H1 (cell line): ENCODE measurements at regions not wholly inside any gene's neighbourhood (a gene's known extent, or its start where the extent isn't known, plus 50 kb on each side); places are given as distances from the start of the nearest gene placed in this dataset.

Source experiments
- CTCF ChIA-PET: fragments of 300-600 bp; sonication (Branson Sonifier 250); formaldehyde crosslinking; loops from one replicate; lab custom pipeline; 2021; ENCODE audit not compliant: partially characterized antibody; lab: Charles Lee
- POLR2A ChIA-PET: fragments of 300-600 bp; sonication (Branson Sonifier 250); formaldehyde crosslinking; loops from one replicate; lab custom pipeline; 2021; ENCODE audit warnings: inconsistent platforms; ENCODE audit not compliant: partially characterized antibody; lab: Charles Lee
- DNase-seq, 2 experiments: peaks; one replicate each; pipeline versions ENCODE4 v3.0.0 to v3.0.0-alpha.2; 2010 to 2022; ENCODE audit warnings: low spot score in 2 of 2, low read depth in 1 of 2, mixed read lengths in 1 of 2
- FAIRE-seq: peaks from 2 replicates; lab custom pipeline; 2011; peaks lifted over from hg19 to GRCh38; lab: Jason Lieb, UNC
- H2AFZ ChIP-seq: 2 replicates; pipeline ENCODE4 v1.8.1; 2012; ENCODE audit warnings: low read length, inconsistent platforms
- H2AK5ac ChIP-seq: 2 replicates; pipeline ENCODE4 v1.6.1; 2013; ENCODE audit warnings: low read depth, low read length
- H2BK120ac ChIP-seq: replicated peaks from 2 replicates; pipeline ENCODE3; 2013; ENCODE audit warnings: low read depth, low read length, inconsistent platforms
- H2BK12ac ChIP-seq: 2 replicates; pipeline ENCODE4 v1.6.1; 2013; ENCODE audit warnings: low read depth, low read length
- H2BK15ac ChIP-seq: 2 replicates; pipeline ENCODE4 v1.6.1; 2013; ENCODE audit warnings: low read length
- H2BK20ac ChIP-seq: 2 replicates; pipeline ENCODE4 v1.6.1; 2013; ENCODE audit warnings: low read length
- H2BK5ac ChIP-seq: 2 replicates; pipeline ENCODE4 v1.6.1; 2013; ENCODE audit warnings: low read depth, low read length
- H3K14ac ChIP-seq: 2 replicates; pipeline ENCODE4 v1.6.1; 2013; ENCODE audit warnings: inconsistent platforms; ENCODE audit not compliant: insufficient read length
- H3K18ac ChIP-seq: 2 replicates; pipeline ENCODE4 v1.6.1; 2013; ENCODE audit warnings: low read length; ENCODE audit errors: extremely low read depth
- H3K23ac ChIP-seq: 2 replicates; pipeline ENCODE4 v1.6.1; 2013; ENCODE audit warnings: inconsistent platforms; ENCODE audit not compliant: insufficient read length
- H3K23me2 ChIP-seq: 2 replicates; pipeline ENCODE4 v1.6.1; 2013; ENCODE audit warnings: low read depth, low read length
- H3K27ac ChIP-seq: 2 replicates; pipeline ENCODE4 v1.6.1; 2011; ENCODE audit warnings: low read depth, low read length, inconsistent platforms
- H3K27me3 ChIP-seq, 4 experiments: replicated peaks in 1 of 4; 1 replicate in 1 of 4; 2 replicates in 3 of 4; pipeline versions ENCODE4 v1.6.1 to v1.8.1; 2011 to 2013; ENCODE audit warnings: low read length in 3 of 4, mild to moderate bottlenecking in 3 of 4, inconsistent platforms in 2 of 4, mixed read lengths in 2 of 4, moderate library complexity in 1 of 4; ENCODE audit not compliant: control insufficient read depth in 3 of 4, insufficient read depth in 3 of 4; ENCODE audit errors: extremely low read depth in 1 of 4
- H3K36me3 ChIP-seq, 4 experiments: 2 replicates each; pipeline versions ENCODE4 v1.6.1 to v1.8.1; 2011 to 2013; ENCODE audit warnings: mild to moderate bottlenecking in 4 of 4, low read length in 3 of 4, moderate library complexity in 2 of 4, control low read depth in 1 of 4, inconsistent platforms in 1 of 4; ENCODE audit not compliant: insufficient read depth in 4 of 4, control insufficient read depth in 2 of 4
- H3K4ac ChIP-seq: replicated peaks from 2 replicates; pipeline ENCODE3; 2013; ENCODE audit warnings: low read length, low read depth, mixed read lengths, inconsistent platforms; ENCODE audit not compliant: insufficient read length
- H3K4me1 ChIP-seq, 4 experiments: replicated peaks in 1 of 4; 1 replicate in 1 of 4; 2 replicates in 3 of 4; pipeline versions ENCODE4 v1.6.1 to v1.8.1; 2011 to 2013; ENCODE audit warnings: low read length in 3 of 4, inconsistent platforms in 2 of 4, mixed read lengths in 1 of 4; ENCODE audit not compliant: insufficient read depth in 4 of 4, control insufficient read depth in 3 of 4
- H3K4me2 ChIP-seq, 2 experiments: 2 replicates each; pipeline versions ENCODE4 v1.6.1 to v1.8.1; 2011 to 2013; ENCODE audit warnings: low read depth in 2 of 2, low read length in 2 of 2, control low read depth in 1 of 2, inconsistent platforms in 1 of 2, mild to moderate bottlenecking in 1 of 2; ENCODE audit not compliant: insufficient read depth in 1 of 2
- H3K4me3 ChIP-seq, 4 experiments: fragments of 200-600, 300-600 bp in 1 of 4; sonication (generic), shearing (Covaris generic), sonication (Bioruptor Twin) in 1 of 4; 2 replicates each; pipeline versions ENCODE4 v1.5.1 to v1.8.1; 2011 to 2016; ENCODE audit warnings: low read length in 4 of 4, low read depth in 3 of 4, control low read depth in 2 of 4, inconsistent platforms in 2 of 4, mild to moderate bottlenecking in 2 of 4, mixed read lengths in 1 of 4, moderate library complexity in 1 of 4; ENCODE audit not compliant: insufficient read depth in 2 of 4; ENCODE audit errors: extremely low read depth in 1 of 4
- H3K56ac ChIP-seq: replicated peaks from 2 replicates; pipeline ENCODE3; 2013; ENCODE audit warnings: low read depth, mild to moderate bottlenecking, mixed read lengths, low read length, inconsistent platforms; ENCODE audit not compliant: insufficient read length
- H3K79me1 ChIP-seq: 2 replicates; pipeline ENCODE4 v1.6.1; 2013; ENCODE audit warnings: low read depth, low read length, control low read depth
- H3K79me2 ChIP-seq, 2 experiments: 2 replicates each; pipeline versions ENCODE4 v1.6.1 to v1.8.1; 2012 to 2013; ENCODE audit warnings: low read length in 2 of 2, mild to moderate bottlenecking in 2 of 2, inconsistent platforms in 1 of 2; ENCODE audit not compliant: insufficient read depth in 2 of 2, control insufficient read depth in 1 of 2
- H3K9ac ChIP-seq, 4 experiments: replicated peaks in 1 of 4; 1 replicate in 1 of 4; 2 replicates in 3 of 4; pipeline versions ENCODE4 v1.6.1 to v1.8.1; 2011 to 2013; ENCODE audit warnings: low read depth in 3 of 4, low read length in 3 of 4, control low read depth in 2 of 4, mild to moderate bottlenecking in 2 of 4, moderate library complexity in 2 of 4, inconsistent platforms in 1 of 4; ENCODE audit errors: extremely low read depth in 1 of 4
- H3K9me3 ChIP-seq, 2 experiments: 2 replicates each; pipeline versions ENCODE4 v1.6.1 to v1.8.1; 2012 to 2013; ENCODE audit warnings: mild to moderate bottlenecking in 2 of 2, moderate library complexity in 2 of 2, control low read depth in 1 of 2, inconsistent platforms in 1 of 2, low read depth in 1 of 2, low read length in 1 of 2, mixed read lengths in 1 of 2; ENCODE audit not compliant: insufficient read depth in 2 of 2
- H4K20me1 ChIP-seq, 2 experiments: replicated peaks in 1 of 2; 2 replicates each; pipeline versions ENCODE3 to v1.8.1; 2011 to 2013; ENCODE audit warnings: inconsistent platforms in 2 of 2, low read length in 2 of 2, mild to moderate bottlenecking in 1 of 2; ENCODE audit not compliant: insufficient read depth in 2 of 2, control insufficient read depth in 1 of 2
- H4K5ac ChIP-seq: 2 replicates; pipeline ENCODE4 v1.6.1; 2013; ENCODE audit warnings: low read length, low read depth, mixed read lengths, inconsistent platforms; ENCODE audit not compliant: insufficient read length
- H4K8ac ChIP-seq: 2 replicates; pipeline ENCODE4 v1.8.0; 2013; ENCODE audit warnings: mild to moderate bottlenecking, moderate library complexity, low read length, inconsistent platforms; ENCODE audit not compliant: insufficient read depth; ENCODE audit errors: extremely low read depth
- H4K91ac ChIP-seq: replicated peaks from 2 replicates; pipeline ENCODE3; 2013; ENCODE audit warnings: low read length, mixed read lengths, inconsistent platforms; ENCODE audit not compliant: insufficient read length
- BRCA1 ChIP-seq: IDR thresholded peaks from 2 replicates; pipeline ENCODE4 v1.6.1; 2012; ENCODE audit warnings: low read depth, low read length, improper control_type of control experiment
- CBX5 ChIP-seq: fragments of 300-800, 300-1000 bp; sonication (generic); IDR thresholded peaks from 2 replicates; pipeline ENCODE4 v1.7.1; 2016; ENCODE audit warnings: antibody characterized with exemption, low read length, low read depth
- CBX8 ChIP-seq: fragments of 300-800, 300-1000 bp; sonication (generic); IDR thresholded peaks from 2 replicates; pipeline ENCODE4 v1.7.1; 2016; ENCODE audit warnings: low read depth, low read length, borderline replicate concordance
- HDAC6 ChIP-seq: IDR thresholded peaks from one replicate; pipeline ENCODE4 v1.7.1; 2012; ENCODE audit warnings: low read depth, mild to moderate bottlenecking, inconsistent platforms, low read length, moderate library complexity
- KDM4A ChIP-seq: IDR thresholded peaks from one replicate; pipeline ENCODE4 v1.7.1; 2012; ENCODE audit warnings: low read depth, mild to moderate bottlenecking, moderate library complexity, low read length, inconsistent platforms; ENCODE audit not compliant: severe bottlenecking
- NANOG ChIP-seq: IDR thresholded peaks from 2 replicates; pipeline ENCODE4 v1.6.1; 2011; ENCODE audit warnings: low read length, low read depth, mild to moderate bottlenecking, inconsistent platforms; ENCODE audit not compliant: insufficient read depth, poor library complexity, severe bottlenecking
- POU5F1 ChIP-seq: IDR thresholded peaks from 2 replicates; pipeline ENCODE4 v1.6.1; 2011; ENCODE audit warnings: low read depth, mild to moderate bottlenecking, low read length, moderate library complexity
- RBBP5 ChIP-seq: IDR thresholded peaks from 2 replicates; pipeline ENCODE4 v1.7.1; 2012; ENCODE audit warnings: low read depth, mild to moderate bottlenecking, inconsistent platforms, low read length, moderate library complexity, borderline replicate concordance
- RNF2 ChIP-seq: fragments of 200-900, 300-1000 bp; sonication (generic); IDR thresholded peaks from 2 replicates; pipeline ENCODE4 v1.7.1; 2016; ENCODE audit warnings: borderline replicate concordance, low read depth, mild to moderate bottlenecking, antibody characterized with exemption, low read length; ENCODE audit not compliant: poor library complexity, severe bottlenecking; ENCODE audit errors: missing control alignments
- TBP ChIP-seq: IDR thresholded peaks from 2 replicates; pipeline ENCODE4 v1.6.1; 2011; ENCODE audit warnings: low read depth, low read length, improper control_type of control experiment
- WGBS, 2 experiments: shearing (Covaris generic) in 1 of 2; methylation state at CpG; one replicate each; pipeline versions ENCODE4 v1.1.6 to v1.1.7; 2013 to 2015; ENCODE audit warnings: low lambda C conversion rate in 2 of 2, mixed read lengths in 2 of 2, inconsistent platforms in 1 of 2, low coverage in 1 of 2, missing lambda C conversion rate in 1 of 2; ENCODE audit not compliant: insufficient replicate concordance in 2 of 2, insufficient coverage in 1 of 2, insufficient read length in 1 of 2; ENCODE audit errors: extremely low coverage in 1 of 2, missing lambda C conversion rate in 1 of 2; 5-methylcytosine and 5-hydroxymethylcytosine counted together

DNA sequence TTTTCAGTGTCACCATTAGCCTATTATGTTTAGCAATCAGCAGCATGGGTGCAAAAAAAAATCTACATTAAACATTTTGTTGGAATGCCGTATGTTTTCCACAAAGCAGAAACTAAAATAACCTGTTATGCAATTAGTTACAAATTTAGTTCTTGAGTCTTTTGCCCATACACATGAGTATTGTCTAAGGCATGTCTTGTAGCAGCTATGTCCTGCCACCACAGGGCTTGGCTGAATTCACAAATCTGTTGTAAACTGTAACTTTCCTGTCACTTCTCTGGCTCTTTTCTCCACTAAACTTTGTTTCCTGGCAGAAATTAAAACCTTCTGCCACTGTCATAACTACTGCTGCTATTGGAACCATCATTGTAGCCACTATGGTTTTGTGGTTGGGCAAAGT, 277.9 kb upstream of the SPRY2 start:
- H4K20me1 ChIP-seq, result no peaks in the 10 kb centered on the region
- H2BK120ac ChIP-seq, result no peak overlapping the region
- H3K14ac ChIP-seq, result no peak overlapping the region
- H2BK20ac ChIP-seq, result no peak overlapping the region
- no peak overlapping the region for H4K91ac ChIP-seq
- no peak overlapping the region for H3K27ac ChIP-seq
- POLR2A ChIA-PET, result no interaction called here
- no peak overlapping the region for H2BK5ac ChIP-seq
- FAIRE-seq, result no peak
- no peaks in the 10 kb centered on the region for H3K9me3 ChIP-seq
- H3K56ac ChIP-seq, result no peak overlapping the region
- H3K79me2 ChIP-seq, result no peaks in the 10 kb centered on the region
- WGBS, 2 experiments, result 60% methylated on average over 1 of the region's 1 CpG; no CpG with 5 or more reads in 1 of the 2 experiments
- H3K23ac ChIP-seq, result no peak overlapping the region
- no peak overlapping the region for H3K4me3 ChIP-seq
- no peaks in the 10 kb centered on the region for H3K36me3 ChIP-seq
- DNase-seq, result no peak
- H4K8ac ChIP-seq, result no peak overlapping the region
- H4K5ac ChIP-seq, result no peak overlapping the region
- H3K27me3 ChIP-seq, result no peaks in the 10 kb centered on the region
- no peak overlapping the region for H3K9ac ChIP-seq
- H2BK15ac ChIP-seq, result no peak overlapping the region
- H2BK12ac ChIP-seq, result no peak overlapping the region
- no peaks in the 10 kb centered on the region for H3K23me2 ChIP-seq
- H2AFZ ChIP-seq, result no peak overlapping the region
- H3K4me2 ChIP-seq, result no peak overlapping the region
- H3K4me1 ChIP-seq, result no peaks in the 10 kb centered on the region
- no peak for TF ChIP-seq RNF2
- no peak for TF ChIP-seq RBBP5
- no peak for TF ChIP-seq HDAC6
- TF ChIP-seq NANOG, result no peak
- no peak for TF ChIP-seq CBX5
- TF ChIP-seq BRCA1, result no peak
- TF ChIP-seq TBP, result no peak
- TF ChIP-seq CBX8, result no peak
- no peak for TF ChIP-seq KDM4A
- TF ChIP-seq POU5F1, result no peak
- H3K4ac ChIP-seq, result no peak overlapping the region
- H3K79me1 ChIP-seq, result no peaks in the 10 kb centered on the region
- no peak overlapping the region for H3K18ac ChIP-seq
- no peak overlapping the region for H2AK5ac ChIP-seq
- CTCF ChIA-PET, result no interaction called here
